ENCODE measurements at regions not wholly inside any gene's neighbourhood (a gene's known extent, or its start where the extent isn't known, plus 50 kb on each side); places are given as distances from the start of the nearest gene placed in this dataset.

GRCh38 chr10:88047579-88047978, 184.2 kb downstream of the PTEN start:
- TF ChIP-seq MAX (IDR thresholded peaks at IDR 0.05; ENCODE audit: low read depth, low read length), result no peak
- TF ChIP-seq POLR2A (IDR thresholded peaks at IDR 0.05; ENCODE audit: extremely low read depth, insufficient read length), result no peak
- no peak for TF ChIP-seq MYC (IDR thresholded peaks at IDR 0.05; ENCODE audit: low read depth, low read length)
- no peak for TF ChIP-seq CTCF (IDR thresholded peaks at IDR 0.05; ENCODE audit: low read depth, low read length)
- H3K4me3 ChIP-seq (ENCODE audit: low read depth, low read length), result no peak overlapping the region
- DNase-seq (ENCODE audit: low read depth), result no peak

GRCh38 chr10:88048312-88048711, 184.9 kb downstream of the PTEN start:
- no peak overlapping the region for H3K4me3 ChIP-seq (ENCODE audit: low read depth, low read length)
- no peak for TF ChIP-seq CTCF (IDR thresholded peaks at IDR 0.05; ENCODE audit: low read depth, low read length)
- TF ChIP-seq MAX (IDR thresholded peaks at IDR 0.05; ENCODE audit: low read depth, low read length), result no peak
- no peak for TF ChIP-seq MYC (IDR thresholded peaks at IDR 0.05; ENCODE audit: low read depth, low read length)
- no peak for TF ChIP-seq POLR2A (IDR thresholded peaks at IDR 0.05; ENCODE audit: extremely low read depth, insufficient read length)
- no peak for DNase-seq (ENCODE audit: low read depth)

- no peak for DNase-seq (ENCODE audit: low read depth)
- TF ChIP-seq MAX (IDR thresholded peaks at IDR 0.05; ENCODE audit: low read depth, low read length) (no peak), CTCF (IDR thresholded peaks at IDR 0.05; ENCODE audit: low read depth, low read length) (no peak), MYC (IDR thresholded peaks at IDR 0.05; ENCODE audit: low read depth, low read length) (no peak), POLR2A (IDR thresholded peaks at IDR 0.05; ENCODE audit: extremely low read depth, insufficient read length) (no peak)
- H3K4me3 ChIP-seq (ENCODE audit: low read depth, low read length), result no peak overlapping the region
Measured at GRCh38 chr10:88049204-88049603, 185.8 kb downstream of the PTEN start.

GRCh38 chr10:88057720-88058119, 194.3 kb downstream of the PTEN start:
- no peak for DNase-seq (ENCODE audit: low read depth)
- H3K4me3 ChIP-seq (ENCODE audit: low read depth, low read length), result no peak overlapping the region
- TF ChIP-seq MYC (IDR thresholded peaks at IDR 0.05; ENCODE audit: low read depth, low read length) (no peak), POLR2A (IDR thresholded peaks at IDR 0.05; ENCODE audit: extremely low read depth, insufficient read length) (no peak)

- no peak overlapping the region for H3K4me3 ChIP-seq (ENCODE audit: low read depth, low read length)
- DNase-seq (ENCODE audit: low read depth), result peak; percentile 51
- TF ChIP-seq MYC (IDR thresholded peaks at IDR 0.05; ENCODE audit: low read depth, low read length) (no peak), CTCF (IDR thresholded peaks at IDR 0.05; ENCODE audit: low read depth, low read length) (no peak), POLR2A (IDR thresholded peaks at IDR 0.05; ENCODE audit: extremely low read depth, insufficient read length) (no peak), MAX (IDR thresholded peaks at IDR 0.05; ENCODE audit: low read depth, low read length) (no peak)
Measured at GRCh38 chr10:88058750-88059149, 195.3 kb downstream of the PTEN start.

GRCh38 chr10:88059190-88059589, 195.8 kb downstream of the PTEN start:
- peak; percentile 33 for DNase-seq (ENCODE audit: low read depth)
- no peak overlapping the region for H3K4me3 ChIP-seq (ENCODE audit: low read depth, low read length)
- TF ChIP-seq MYC (IDR thresholded peaks at IDR 0.05; ENCODE audit: low read depth, low read length), result no peak
- no peak for TF ChIP-seq CTCF (IDR thresholded peaks at IDR 0.05; ENCODE audit: low read depth, low read length)
- TF ChIP-seq POLR2A (IDR thresholded peaks at IDR 0.05; ENCODE audit: extremely low read depth, insufficient read length), result no peak
- no peak for TF ChIP-seq MAX (IDR thresholded peaks at IDR 0.05; ENCODE audit: low read depth, low read length)

Measured in NB4 (cell line).